NCI-H2196 (cell line): ENCODE measurements at regions not wholly inside any gene's neighbourhood (a gene's known extent, or its start where the extent isn't known, plus 50 kb on each side); places are given as distances from the start of the nearest gene placed in this dataset.
"Not testable (repeated sequence)": the region's sequence is repeated elsewhere in the genome, so short reads cannot be mapped to it uniquely, and the experiment has no call there.

Source experiments
- DNase-seq: peaks from one replicate; lab custom pipeline; 2025; ENCODE audit not compliant: unreplicated experiment; lab: John Stamatoyannopoulos, UW

GRCh38 chr12:34219046-34219770 lies 196.9 kb downstream of the ALG10 start:
- DNase-seq: no peak

- not testable (repeated sequence) for DNase-seq
Measured at GRCh38 chr12:34220079-34220478, 197.8 kb downstream of the ALG10 start.

GRCh38 chr12:34223640-34224039 lies 201.3 kb downstream of the ALG10 start:
- DNase-seq: no peak

GRCh38 chr12:34226044-34226443 lies 203.7 kb downstream of the ALG10 start:
- DNase-seq: not testable (repeated sequence)

- DNase-seq: not testable (repeated sequence)
Measured at GRCh38 chr12:34228046-34228445, 205.8 kb downstream of the ALG10 start.

GRCh38 chr12:34229033-34229432 lies 206.7 kb downstream of the ALG10 start:
- not testable (repeated sequence) for DNase-seq

- no peak for DNase-seq
Measured at GRCh38 chr12:34233618-34234017, 211.3 kb downstream of the ALG10 start.

- no peak for DNase-seq
Measured at GRCh38 chr12:34236073-34236472, 213.8 kb downstream of the ALG10 start.

- no peak for DNase-seq
Measured at GRCh38 chr12:34244608-34245007, 222.3 kb downstream of the ALG10 start.

- DNase-seq: no peak
Measured at GRCh38 chr12:34249271-34249670, 227.0 kb downstream of the ALG10 start.

- not testable (repeated sequence) for DNase-seq
Measured at GRCh38 chr12:34251879-34252278, 229.6 kb downstream of the ALG10 start.

GRCh38 chr12:34253674-34254073 lies 231.4 kb downstream of the ALG10 start:
- DNase-seq: no peak

- DNase-seq: no peak
Measured at GRCh38 chr12:34257093-34257492, 234.8 kb downstream of the ALG10 start.

- DNase-seq: not testable (repeated sequence)
Measured at GRCh38 chr12:34262140-34262539, 239.8 kb downstream of the ALG10 start.

- no peak for DNase-seq
Measured at GRCh38 chr12:34264110-34264509, 241.8 kb downstream of the ALG10 start.

- not testable (repeated sequence) for DNase-seq
Measured at GRCh38 chr12:34273703-34274102, 251.4 kb downstream of the ALG10 start.

GRCh38 chr12:34275129-34275528 lies 252.8 kb downstream of the ALG10 start:
- no peak for DNase-seq

GRCh38 chr12:34286483-34286882 lies 264.2 kb downstream of the ALG10 start:
- no peak for DNase-seq

- DNase-seq: no peak
Measured at GRCh38 chr12:34286934-34287333, 264.6 kb downstream of the ALG10 start.

- DNase-seq: no peak
Measured at GRCh38 chr12:34287437-34287836, 265.1 kb downstream of the ALG10 start.

- DNase-seq: no peak
Measured at GRCh38 chr12:34287986-34288962, 266.0 kb downstream of the ALG10 start.

- DNase-seq: no peak
Measured at GRCh38 chr12:34288963-34289345, 266.7 kb downstream of the ALG10 start.
